Testis (tissue), 2 donors: ENCODE measurements at regions not wholly inside any gene's neighbourhood (a gene's known extent, or its start where the extent isn't known, plus 50 kb on each side); places are given as distances from the start of the nearest gene placed in this dataset.

ENCODE experiments used
- CTCF ChIP-seq, 3 experiments: fragments of 450-650 bp in 2 of 3; fragments of 200-600 bp in 1 of 3; sonication (generic) in 1 of 3; IDR thresholded peaks; one replicate each; pipeline ENCODE4 v1.5.1; 2016 to 2019; ENCODE audit warnings: antibody characterized with exemption in 3 of 3, mild to moderate bottlenecking in 2 of 3, moderate library complexity in 1 of 3
- POLR2A ChIP-seq: fragments of 450-650 bp; IDR thresholded peaks from one replicate; pipeline ENCODE4 v1.6.1; 2017; ENCODE audit warnings: antibody characterized with exemption, mild to moderate bottlenecking, moderate library complexity

- TF ChIP-seq CTCF (IDR thresholded peaks at IDR 0.05) (no peak), POLR2A (no peak)
Measured at GRCh38 chr13:74715718-74716117, 581.5 kb upstream of the KLF12 start.
